HG03175 (cell line): ENCODE measurements at regions not wholly inside any gene's neighbourhood (a gene's known extent, or its start where the extent isn't known, plus 50 kb on each side); places are given as distances from the start of the nearest gene placed in this dataset.
A peak's percentile ranks its signal among the peaks of the same experiment; 100 is the strongest.
"Not testable (repeated sequence)": the region's sequence is repeated elsewhere in the genome, so short reads cannot be mapped to it uniquely, and the experiment has no call there.

Source experiments
- ATAC-seq: cut with Tn5 transposase; IDR thresholded peaks from one replicate; pipeline ENCODE4 v1.9.1; 2021; ENCODE audit warnings: mild to moderate bottlenecking, moderate library complexity; ENCODE audit not compliant: unreplicated experiment

DNA sequence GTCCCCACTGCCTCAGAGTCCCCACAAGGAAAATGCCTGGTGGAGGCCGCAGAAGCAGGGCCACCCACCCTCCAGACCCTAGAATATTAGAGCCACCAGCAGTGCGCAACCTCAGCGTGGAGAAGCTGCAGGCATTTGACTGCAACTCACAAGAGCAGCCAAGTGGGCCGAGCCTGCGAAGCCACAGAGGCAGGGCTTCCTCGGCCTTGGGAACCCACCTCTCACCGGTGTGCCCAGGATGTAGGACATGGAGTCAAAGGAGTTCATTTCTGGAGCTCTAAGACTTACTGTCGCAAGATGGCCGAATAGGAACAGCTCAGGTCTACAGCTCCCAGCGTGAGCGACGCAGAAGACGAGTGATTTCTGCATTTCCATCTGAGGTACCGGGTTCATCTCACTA lies 397.9 kb upstream of the PIK3R1 start:
- ATAC-seq = no peak

DNA sequence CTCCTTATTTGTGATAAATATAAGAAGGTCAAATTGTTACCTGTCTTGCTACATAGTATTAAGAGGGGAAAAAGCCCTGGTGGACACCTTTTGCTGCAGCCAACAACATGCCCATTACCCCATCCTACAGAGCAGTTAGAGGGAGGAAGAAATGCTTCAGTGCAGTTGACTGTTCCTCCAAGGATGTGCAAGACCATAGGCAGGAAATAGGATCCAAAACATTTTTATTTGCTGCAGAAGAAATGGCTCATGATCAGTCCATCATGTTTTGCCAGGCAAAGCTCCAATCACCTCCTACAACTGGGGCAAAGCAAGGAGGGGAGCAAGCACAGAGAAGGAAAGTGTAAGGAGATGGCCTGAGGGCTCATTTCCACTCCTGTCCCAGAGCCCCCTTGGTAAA lies 399.1 kb upstream of the PIK3R1 start:
- no peak for ATAC-seq

DNA sequence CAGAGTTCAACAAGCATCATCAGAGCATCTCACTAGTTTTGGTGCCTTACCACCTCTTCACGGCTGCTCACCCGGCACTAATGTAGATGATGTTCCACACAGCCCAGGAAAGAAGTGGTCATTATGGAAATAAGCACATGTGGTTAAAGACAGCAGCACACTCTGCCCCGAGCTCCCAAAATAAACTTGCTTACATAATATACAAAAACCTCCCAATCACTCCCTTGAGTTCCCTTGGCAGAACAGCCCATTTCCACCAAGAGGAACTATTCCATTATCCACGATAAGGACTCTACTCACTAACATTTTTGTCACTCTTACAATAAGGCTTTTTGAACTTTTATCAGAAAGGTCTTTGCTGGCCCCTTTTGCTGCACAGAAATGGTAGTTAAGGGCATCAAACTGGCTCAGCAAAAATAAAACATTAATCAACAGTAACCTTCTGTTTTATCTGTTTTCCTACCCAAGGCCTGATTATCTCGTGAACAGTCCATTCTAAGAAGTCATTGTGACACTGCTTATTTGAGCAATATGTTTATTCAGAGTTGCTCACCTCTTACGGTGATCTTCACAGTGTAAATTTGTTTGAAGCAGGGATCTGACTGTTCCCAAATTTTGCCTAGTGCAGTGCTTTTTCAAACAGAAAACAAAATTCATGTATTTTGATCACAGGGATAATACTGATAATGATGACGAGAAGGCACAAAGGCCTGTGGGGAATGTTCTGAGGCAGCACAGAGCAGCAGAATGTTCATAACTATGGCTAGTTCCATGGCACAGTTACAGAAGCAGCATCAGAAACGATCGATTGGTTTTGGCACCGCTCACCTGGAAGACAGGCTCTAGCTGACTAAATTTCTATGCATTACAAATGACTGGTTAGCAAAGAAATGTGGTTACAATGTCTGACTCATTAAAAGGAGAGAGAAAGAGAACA lies 399.8 kb upstream of the PIK3R1 start:
- ATAC-seq = no peak

DNA sequence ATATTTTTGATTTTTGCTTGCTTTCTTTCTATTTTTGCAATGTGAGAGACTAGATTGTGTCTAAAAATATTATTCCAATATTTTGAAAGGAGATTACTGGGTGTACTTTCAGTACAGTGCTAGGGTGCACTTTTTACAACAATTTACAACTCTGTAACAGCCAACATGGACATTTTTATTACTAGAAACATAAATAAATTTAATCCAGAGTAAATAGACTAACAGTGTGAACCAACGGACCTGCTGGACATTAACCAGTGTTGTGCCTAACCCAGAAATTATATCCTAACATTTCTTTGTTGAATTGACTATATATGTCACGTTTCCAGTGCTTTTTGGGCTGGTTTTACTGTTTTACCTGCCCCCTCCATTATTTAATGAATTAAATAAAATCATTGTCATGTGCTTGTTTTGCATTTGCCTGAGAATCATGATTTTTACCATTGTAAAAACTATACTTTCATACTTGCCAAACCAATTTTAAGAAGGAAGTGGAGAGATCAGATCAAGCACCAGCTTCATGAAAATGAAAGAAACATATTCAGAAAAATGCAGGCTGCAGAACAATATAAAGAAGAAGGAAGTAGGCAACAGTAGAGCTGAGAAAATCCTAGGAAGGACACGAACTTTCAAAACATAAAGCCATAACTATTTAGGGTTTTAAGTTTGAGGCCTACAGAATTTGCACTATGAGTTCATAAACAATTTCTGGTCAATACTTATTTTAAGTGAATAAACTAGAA lies 400.8 kb upstream of the PIK3R1 start:
- no peak for ATAC-seq

DNA sequence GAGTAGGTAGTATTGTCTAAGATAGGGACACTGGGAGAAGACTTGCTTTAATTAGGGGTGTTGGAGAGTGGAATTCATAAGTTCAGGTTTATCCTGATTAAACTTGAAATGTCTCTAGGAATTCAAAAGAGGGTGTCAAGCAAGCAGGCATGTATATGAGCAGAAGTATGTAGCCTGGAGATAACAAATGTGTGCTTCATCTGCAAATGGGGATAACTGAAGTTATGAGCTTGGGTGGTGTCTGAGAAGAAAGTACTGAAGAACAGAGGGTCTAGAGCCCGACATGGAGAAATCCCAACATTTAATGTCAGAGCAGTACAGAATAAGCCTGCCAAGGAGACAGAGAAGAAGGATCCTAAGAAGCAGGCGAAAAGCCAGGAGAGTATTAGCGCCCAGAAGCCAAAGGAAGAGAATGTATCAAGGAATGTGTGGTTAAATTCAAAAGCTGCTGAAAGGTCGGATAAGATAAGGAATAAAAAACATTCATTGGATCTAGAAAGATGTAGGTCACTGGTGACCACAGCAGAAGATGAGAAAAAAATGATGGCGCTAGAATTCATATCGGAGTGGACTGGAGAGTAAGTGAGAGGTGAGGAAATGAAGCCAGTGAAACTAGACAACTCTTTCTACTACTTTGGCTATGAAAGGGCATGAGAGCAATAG lies 401.5 kb upstream of the PIK3R1 start:
- ATAC-seq = no peak

DNA sequence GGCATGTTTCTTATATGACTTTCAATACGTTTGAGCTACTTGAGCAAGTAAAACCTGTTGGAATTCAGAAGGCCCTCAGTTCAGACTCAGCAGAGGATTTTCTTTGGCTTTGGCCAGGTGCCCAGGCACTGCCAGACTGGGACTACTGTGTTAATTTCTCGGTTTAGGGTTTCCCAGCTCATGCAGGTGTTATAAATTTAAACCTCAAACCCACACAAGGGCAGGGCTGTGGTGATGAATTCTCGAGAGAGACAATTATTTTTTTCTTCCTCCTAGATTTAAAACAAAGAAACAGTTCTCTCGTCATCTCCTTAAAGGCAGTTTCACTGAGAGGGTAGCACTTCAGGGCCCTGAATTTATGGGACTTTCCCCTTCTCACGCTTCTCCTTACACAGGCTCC lies 406.0 kb upstream of the PIK3R1 start:
- no peak for ATAC-seq

DNA sequence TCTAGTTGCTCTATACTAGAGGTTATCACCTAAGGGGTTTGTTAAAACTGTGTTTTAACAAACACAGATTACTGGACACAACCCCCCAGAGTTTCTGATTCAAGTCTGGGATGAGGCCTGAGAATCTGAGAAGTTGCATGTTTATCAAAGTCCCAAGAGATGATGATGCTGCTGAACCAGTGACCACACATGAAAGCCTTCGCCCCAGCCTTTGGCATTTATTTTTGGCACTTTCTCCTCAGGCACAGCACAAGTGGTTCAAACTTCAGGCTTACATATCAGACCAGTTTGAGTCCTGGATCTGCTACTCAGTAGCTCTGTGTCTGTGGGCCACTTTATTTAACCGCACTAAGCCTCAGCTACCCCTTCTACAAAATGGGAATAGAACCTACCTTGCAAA lies 407.2 kb upstream of the PIK3R1 start:
- ATAC-seq = no peak

DNA sequence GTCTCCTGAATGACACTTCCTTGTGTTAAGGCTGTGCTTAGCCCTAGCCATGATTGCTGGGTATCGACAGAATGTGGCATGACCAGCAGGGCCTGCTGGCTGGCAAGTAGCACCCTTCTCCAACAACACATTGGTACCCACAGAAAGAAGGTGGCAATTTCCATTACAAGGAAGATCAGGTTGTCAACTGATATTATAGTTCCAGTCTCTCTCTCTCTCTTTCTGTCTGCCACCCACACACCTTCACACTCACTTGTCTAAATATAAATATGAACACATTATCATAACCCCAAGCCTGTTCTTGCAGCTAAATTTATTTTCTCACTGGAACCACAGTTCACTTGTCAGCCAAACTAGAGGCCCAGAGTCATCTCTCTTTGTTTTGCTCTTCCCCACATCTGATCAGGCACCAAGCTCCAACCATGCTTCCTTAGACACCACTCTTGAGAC lies 408.1 kb upstream of the PIK3R1 start:
- peak; percentile 61 for ATAC-seq

DNA sequence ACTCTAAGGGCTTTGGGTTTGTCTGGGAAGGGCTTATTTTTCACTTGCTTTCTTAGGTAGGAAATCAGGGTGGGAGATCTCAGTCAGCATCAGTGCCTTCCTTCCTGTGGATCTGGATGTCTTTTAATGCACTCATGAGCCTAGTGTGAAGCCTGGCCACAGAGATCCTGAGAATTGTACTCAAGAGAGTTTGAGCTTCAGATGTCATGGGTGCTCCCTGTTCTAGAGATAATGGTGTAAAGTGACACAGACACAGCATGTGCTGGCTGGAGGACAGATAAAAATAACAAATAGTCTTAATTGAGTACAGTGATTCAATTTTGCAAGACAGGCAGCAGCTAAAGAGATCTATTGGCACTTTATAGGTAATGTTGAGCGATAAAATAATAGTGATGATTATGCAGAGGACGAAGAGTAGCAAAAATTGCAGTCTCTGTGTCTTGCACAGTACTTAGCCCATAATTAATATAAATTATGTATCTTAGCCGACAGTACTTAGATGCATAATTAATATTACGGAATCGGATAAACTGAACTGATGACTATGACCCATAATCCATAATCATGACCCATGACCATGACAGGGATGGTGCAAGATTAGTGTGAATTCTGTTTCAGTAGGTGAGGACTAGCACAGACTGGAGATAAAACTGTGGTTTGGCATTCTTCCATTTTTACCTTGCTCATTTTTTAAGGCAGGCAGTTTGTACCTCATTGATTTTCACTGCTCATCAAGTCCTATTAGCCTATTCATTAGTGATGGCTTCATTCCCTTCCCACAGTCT lies 408.7 kb upstream of the PIK3R1 start:
- ATAC-seq = no peak

DNA sequence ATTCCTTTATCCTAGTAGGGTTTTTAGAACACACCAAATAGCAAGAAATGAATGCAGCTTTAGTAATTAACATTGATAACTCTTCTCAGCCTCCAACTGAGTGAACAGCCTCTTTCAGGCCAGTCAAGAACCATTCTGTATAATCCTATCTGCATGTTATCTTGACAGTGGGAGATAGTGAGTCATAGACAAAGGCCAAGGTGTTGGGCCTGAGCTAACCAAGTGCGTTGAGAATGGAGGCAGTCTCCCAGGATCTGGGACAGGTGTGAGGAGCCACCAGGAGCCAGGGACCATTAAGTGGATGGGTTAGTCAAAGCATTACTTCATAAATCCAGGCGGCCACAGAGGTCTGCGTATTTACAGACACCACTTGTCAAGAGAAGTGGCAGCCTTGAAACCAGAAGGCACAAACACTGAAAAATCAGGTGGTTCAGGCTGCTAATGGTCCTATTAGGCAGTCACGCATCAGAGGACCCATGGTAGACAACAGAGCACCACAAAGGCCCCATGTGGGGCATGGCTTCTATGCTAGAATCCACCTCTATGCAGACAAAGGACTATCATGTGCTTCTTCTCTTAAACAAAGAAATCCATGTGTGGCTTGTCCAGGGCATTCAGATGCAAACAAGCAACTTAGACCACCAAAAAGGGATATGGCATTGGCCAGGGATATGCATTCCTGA lies 409.7 kb upstream of the PIK3R1 start:
- ATAC-seq = no peak

DNA sequence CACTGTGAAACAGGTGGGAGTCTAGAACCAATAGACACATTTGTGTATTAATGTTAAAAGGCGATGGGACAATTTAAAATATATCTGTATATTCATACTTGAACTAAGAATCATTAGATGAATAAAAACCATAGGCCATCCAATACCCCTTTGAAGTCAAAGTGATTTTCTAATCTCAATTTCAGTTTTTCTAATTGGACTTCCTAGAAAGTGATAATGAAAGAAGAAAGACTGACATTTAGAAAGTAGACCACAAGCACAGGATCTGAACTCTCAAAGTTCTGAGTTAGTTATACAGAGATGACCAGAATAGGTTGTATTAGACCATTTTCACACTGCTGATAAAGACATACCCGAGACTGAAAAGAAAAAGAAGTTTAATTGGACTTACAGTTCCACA lies 412.8 kb upstream of the PIK3R1 start:
- no peak for ATAC-seq

DNA sequence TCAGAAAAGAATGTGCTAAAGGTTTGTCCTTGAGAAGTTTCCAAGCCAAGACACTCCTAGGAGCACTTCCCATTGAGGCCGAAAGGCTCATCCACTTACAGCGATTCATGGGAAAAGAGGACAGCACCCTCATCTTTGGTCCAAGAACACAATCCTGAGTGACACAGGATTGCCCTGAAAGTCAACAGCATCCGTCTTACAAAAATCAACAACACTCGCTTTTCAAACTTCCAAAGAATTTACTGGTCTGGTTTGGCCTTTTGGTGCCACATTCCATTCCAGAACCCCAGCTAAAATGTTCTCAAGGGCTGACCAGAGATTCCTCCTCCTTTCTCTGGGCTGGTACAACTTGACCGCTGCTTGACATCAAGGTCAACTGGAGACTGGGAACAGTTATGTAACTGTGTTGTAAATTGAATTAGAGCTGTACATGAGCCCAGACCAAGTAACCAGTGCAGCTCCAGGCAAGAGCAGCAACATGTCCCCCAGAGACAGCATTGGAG lies 415.8 kb upstream of the PIK3R1 start:
- ATAC-seq = no peak

DNA sequence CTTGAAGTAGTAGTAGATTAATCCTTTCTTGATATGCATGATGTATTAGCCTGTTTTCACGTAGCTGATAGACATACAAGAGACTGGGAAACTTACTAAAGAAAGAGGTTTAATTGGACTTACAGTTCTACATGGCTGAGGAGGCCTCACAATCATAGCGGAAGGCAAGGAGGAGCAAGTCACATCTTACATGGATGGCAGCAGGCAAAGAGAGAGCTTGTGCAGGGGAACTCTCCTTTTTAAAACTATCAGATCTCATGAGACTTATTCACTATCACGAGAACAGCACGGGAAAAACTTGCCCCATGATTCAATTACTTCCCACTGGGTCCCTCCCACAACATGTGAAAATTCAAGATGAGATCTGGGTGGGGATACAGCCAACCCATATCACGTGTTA lies 417.1 kb upstream of the PIK3R1 start:
- ATAC-seq = not testable (repeated sequence)

DNA sequence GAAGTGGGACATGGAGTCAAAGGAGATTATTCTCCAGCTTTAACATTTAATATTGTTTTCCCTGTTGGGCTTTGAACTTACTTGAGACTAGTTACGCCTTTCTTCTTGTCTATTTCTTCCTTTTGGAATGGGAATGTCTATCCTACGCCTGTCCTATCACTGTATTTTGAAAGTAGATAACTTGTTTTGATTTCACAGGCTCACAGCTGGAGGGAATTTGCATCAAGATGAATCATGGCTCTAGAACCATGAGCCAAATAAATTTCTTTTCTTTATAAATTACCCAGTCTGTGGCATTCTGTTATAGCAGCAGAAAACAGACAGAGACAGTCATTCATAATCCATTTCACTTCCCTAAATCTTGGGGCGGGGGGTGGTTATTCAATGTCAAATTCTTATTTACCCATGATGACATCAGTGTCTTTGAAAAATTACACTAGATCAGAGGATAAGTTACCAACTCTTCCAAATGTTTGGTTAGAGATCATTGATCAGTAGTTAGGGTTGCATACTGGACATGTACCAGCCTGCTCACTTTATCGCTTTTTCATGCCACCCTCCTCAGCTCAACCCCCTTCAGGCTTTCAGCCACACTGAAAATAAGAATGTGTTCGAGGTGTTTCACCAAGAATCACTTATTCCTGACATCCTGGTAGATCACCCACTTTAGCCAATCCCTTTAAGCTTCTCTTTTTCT lies 419.6 kb upstream of the PIK3R1 start:
- ATAC-seq = no peak

DNA sequence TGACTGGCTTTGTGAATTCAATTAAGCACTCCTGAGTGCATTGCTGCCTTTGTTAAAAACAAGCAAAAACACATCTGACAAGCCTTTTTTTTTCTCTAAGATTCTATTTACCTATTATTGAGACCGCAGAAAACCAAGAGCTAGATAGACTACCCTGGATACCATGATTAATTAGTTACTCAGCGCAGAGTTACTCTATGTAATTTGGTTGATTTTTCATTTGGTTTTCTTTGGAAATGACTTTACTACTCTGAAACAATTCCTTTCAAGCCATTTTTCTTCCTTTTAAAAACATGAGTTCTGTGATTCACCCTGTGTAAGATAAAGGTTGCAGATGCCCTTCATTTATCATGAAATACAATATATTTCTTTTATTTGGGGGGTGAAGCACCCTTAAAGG lies 421.6 kb upstream of the PIK3R1 start:
- no peak for ATAC-seq

DNA sequence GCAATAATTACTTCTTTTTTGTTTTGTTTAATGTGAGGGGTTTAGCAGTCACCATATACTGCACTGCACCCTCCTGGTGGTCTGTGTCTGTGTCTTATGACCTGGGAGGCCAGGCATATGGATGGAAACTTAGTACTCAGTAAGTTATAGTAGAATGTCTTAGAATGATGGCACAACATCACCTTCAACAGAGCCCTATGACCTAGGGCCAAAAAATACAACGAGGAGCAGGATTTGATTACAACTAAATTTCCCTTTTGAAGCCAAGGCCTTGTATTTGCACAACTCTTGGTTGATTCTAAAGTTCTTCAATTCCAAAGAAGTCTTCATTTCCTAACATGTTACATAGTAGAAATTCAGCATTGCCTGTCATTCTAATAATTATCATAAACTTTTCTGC lies 422.1 kb upstream of the PIK3R1 start:
- ATAC-seq = no peak

DNA sequence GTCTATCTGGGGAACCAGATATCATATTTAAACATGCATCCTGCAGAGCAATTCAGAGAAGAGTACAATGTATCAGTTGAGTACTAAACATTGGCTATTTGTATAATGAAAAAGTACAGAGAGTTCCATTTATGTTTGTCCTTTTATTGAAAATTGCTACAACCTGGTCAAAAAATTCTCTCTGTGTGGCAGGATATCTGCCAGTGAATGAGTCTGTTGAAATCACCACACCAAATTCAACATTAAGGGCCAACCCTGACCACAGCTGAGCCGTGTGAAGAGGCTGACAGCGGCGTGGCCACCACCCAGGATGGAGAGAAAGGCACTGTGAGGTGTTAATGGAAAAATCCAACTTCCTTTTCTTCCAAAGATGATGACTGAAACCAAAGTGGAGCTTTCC lies 422.7 kb upstream of the PIK3R1 start:
- ATAC-seq = no peak

DNA sequence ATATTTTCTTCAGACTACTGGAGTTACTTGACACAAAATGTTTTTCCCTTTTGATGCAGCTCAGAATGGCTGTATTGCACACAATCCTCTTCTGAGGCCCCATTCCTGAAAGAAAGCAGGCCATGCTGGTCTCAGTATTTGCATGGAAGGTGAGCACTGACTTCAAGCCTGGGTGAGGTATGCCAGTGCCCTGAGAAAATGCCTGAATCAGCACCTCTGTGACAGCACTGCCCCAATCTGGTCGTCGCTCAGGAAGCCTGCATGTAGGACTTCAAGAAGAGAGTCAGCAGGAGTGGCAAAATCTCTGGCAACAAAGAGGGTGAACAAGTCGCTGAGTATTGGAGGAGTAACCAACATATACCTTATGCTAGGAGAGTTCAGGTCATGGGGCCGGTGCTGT lies 425.2 kb upstream of the PIK3R1 start:
- ATAC-seq = no peak

DNA sequence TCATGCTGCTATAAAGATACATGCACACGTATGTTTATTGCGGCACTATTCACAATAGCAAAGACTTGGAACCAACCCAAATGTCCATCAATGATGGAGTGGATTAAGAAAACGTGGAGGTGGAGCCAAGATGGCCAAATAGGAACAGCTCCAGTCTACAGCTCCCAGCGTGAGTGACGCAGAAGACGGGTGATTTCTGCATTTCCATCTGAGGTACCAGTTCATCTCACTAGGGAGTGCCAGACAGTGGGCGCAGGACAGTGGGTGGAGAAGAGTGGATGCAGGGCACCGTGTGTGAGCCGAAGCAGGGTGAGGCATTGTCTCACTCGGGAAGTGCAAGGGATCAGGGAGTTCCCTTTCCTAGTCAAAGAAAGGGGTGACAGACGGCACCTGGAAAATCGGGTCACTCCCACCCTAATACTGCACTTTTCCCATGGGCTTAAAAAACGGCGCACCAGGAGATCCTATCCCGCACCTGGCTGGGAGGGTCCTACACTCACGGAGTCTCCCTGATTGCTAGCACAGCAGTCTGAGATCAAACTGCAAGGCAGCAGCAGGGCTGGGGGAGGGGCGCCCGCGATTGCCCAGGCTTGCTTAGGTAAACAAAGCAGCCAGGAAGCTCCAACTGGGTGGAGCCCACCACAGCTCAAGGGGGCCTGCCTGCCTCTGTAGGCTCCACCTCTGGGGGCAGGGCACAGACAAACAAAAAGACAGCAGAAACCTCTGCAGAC lies 435.5 kb upstream of the PIK3R1 start:
- ATAC-seq = not testable (repeated sequence)
